IMR-90 (cell line): ENCODE measurements at regions not wholly inside any gene's neighbourhood (a gene's known extent, or its start where the extent isn't known, plus 50 kb on each side); places are given as distances from the start of the nearest gene placed in this dataset.

Experiments
- ATAC-seq: fragments of 200-7000 bp; cut with Tn5 transposase; 2 replicates; pipeline ENCODE4 v1.9.1; 2020; ENCODE audit warnings: low read depth, mild to moderate bottlenecking, moderate library complexity
- BruUV-seq: library from RNA; stranded (reverse); fragments of 400-500 nt; replicated peaks from 2 replicates; lab custom pipeline; 2021; lab: Mats Ljungman, UMichigan
- CTCF ChIA-PET: fragments of 300-600 bp; formaldehyde crosslinking; extraction: SDS; loops from one replicate; lab custom pipeline; 2021; ENCODE audit warnings: antibody characterized with exemption; lab: Yijun Ruan, JAX
- POLR2A ChIA-PET: fragments of 300-600 bp; sonication (Branson Sonifier 250); formaldehyde crosslinking; loops from one replicate; lab custom pipeline; 2022; ENCODE audit warnings: antibody characterized with exemption; ENCODE audit not compliant: unreplicated experiment; lab: Charles Lee
- DNase-seq: peaks from one replicate; pipeline ENCODE4 v3.0.0; 2013
- H2AFZ ChIP-seq: replicated peaks from 2 replicates; pipeline ENCODE3; 2013; ENCODE audit warnings: low read length, mild to moderate bottlenecking; ENCODE audit not compliant: poor library complexity
- H2AK5ac ChIP-seq: 2 replicates; pipeline ENCODE4 v1.6.1; 2013; ENCODE audit warnings: low read depth, low read length, inconsistent platforms
- H2AK9ac ChIP-seq: replicated peaks from 2 replicates; pipeline ENCODE3; 2013; ENCODE audit warnings: mild to moderate bottlenecking, low read depth, low read length, moderate library complexity; ENCODE audit not compliant: poor library complexity
- H2BK120ac ChIP-seq: 2 replicates; pipeline ENCODE4 v1.6.1; 2013; ENCODE audit warnings: low read depth, low read length, inconsistent platforms
- H2BK15ac ChIP-seq: 3 replicates; pipeline ENCODE4 v1.6.1; 2013; ENCODE audit warnings: low read depth, low read length, inconsistent platforms
- H2BK20ac ChIP-seq: 2 replicates; pipeline ENCODE4 v1.6.1; 2013; ENCODE audit warnings: low read depth, mild to moderate bottlenecking, inconsistent platforms, low read length, moderate library complexity
- H2BK5ac ChIP-seq: 2 replicates; pipeline ENCODE4 v1.6.1; 2013; ENCODE audit warnings: mild to moderate bottlenecking, low read depth, low read length, inconsistent platforms; ENCODE audit not compliant: poor library complexity, severe bottlenecking
- H3K14ac ChIP-seq: replicated peaks from 2 replicates; pipeline ENCODE4 v1.6.1; 2013; ENCODE audit warnings: low read depth, low read length, inconsistent platforms
- H3K18ac ChIP-seq: 2 replicates; pipeline ENCODE4 v1.6.1; 2013; ENCODE audit warnings: low read depth, low read length, control low read depth
- H3K23ac ChIP-seq: 2 replicates; pipeline ENCODE4 v1.6.1; 2013; ENCODE audit warnings: low read depth, low read length, inconsistent platforms
- H3K27ac ChIP-seq: 2 replicates; pipeline ENCODE4 v1.5.1; 2013; ENCODE audit warnings: mild to moderate bottlenecking, control low read depth, low read length; ENCODE audit not compliant: insufficient read depth
- H3K27me3 ChIP-seq: 2 replicates; pipeline ENCODE4 v1.6.1; 2013; ENCODE audit warnings: low read length; ENCODE audit not compliant: control insufficient read depth, insufficient read depth
- H3K36me3 ChIP-seq: 2 replicates; pipeline ENCODE4 v1.6.1; 2013; ENCODE audit warnings: low read length, mixed read lengths; ENCODE audit not compliant: control insufficient read depth, insufficient read depth
- H3K4ac ChIP-seq: 2 replicates; pipeline ENCODE4 v1.6.1; 2013; ENCODE audit warnings: low read depth, low read length, inconsistent platforms
- H3K4me1 ChIP-seq: 2 replicates; pipeline ENCODE4 v1.6.1; 2013; ENCODE audit warnings: low read length, mixed read lengths; ENCODE audit not compliant: control insufficient read depth, insufficient read depth
- H3K4me2 ChIP-seq: 2 replicates; pipeline ENCODE4 v1.6.1; 2013; ENCODE audit warnings: low read depth, mild to moderate bottlenecking, control low read depth, low read length, moderate library complexity
- H3K4me3 ChIP-seq: 2 replicates; pipeline ENCODE4 v1.5.1; 2013; ENCODE audit warnings: low read depth, mild to moderate bottlenecking, control low read depth, low read length, moderate library complexity; ENCODE audit not compliant: insufficient read depth
- H3K56ac ChIP-seq: 2 replicates; pipeline ENCODE4 v1.6.1; 2013; ENCODE audit warnings: low read length, inconsistent platforms; ENCODE audit not compliant: insufficient read depth; ENCODE audit errors: extremely low read depth
- H3K79me1 ChIP-seq, 2 experiments: 2 replicates each; pipeline ENCODE4 v1.6.1; 2013; ENCODE audit warnings: low read length in 2 of 2, inconsistent platforms in 1 of 2, low read depth in 1 of 2
- H3K9ac ChIP-seq: 2 replicates; pipeline ENCODE4 v1.6.1; 2013; ENCODE audit warnings: low read depth, low read length, control low read depth
- H3K9me1 ChIP-seq: 2 replicates; pipeline ENCODE4 v1.6.1; 2013; ENCODE audit warnings: low read length, inconsistent platforms; ENCODE audit not compliant: insufficient read depth
- H3K9me3 ChIP-seq: 2 replicates; pipeline ENCODE4 v1.6.1; 2013; ENCODE audit warnings: low read length; ENCODE audit not compliant: control insufficient read depth, insufficient read depth
- H4K20me1 ChIP-seq: 2 replicates; pipeline ENCODE4 v1.6.1; 2013; ENCODE audit warnings: low read length, inconsistent platforms; ENCODE audit not compliant: insufficient read depth
- H4K5ac ChIP-seq: 2 replicates; pipeline ENCODE4 v1.6.1; 2013; ENCODE audit warnings: mild to moderate bottlenecking, low read depth, low read length, control low read depth
- H4K8ac ChIP-seq, 2 experiments: 2 replicates each; pipeline ENCODE4 v1.6.1; 2013; ENCODE audit warnings: low read depth in 2 of 2, low read length in 2 of 2, control low read depth in 1 of 2, inconsistent platforms in 1 of 2
- H4K91ac ChIP-seq: 2 replicates; pipeline ENCODE4 v1.6.1; 2013; ENCODE audit warnings: low read depth, low read length, inconsistent platforms; ENCODE audit not compliant: insufficient read depth
- BHLHE40 ChIP-seq: fragments of 150-350 bp; IDR thresholded peaks from 2 replicates; pipeline ENCODE4 v1.6.1; 2016; ENCODE audit warnings: mild to moderate bottlenecking, low read depth, low read length
- CEBPB ChIP-seq: IDR thresholded peaks from 2 replicates; pipeline ENCODE4 v1.6.1; 2012; ENCODE audit warnings: low read depth, low read length, improper control_type of control experiment
- CHD1 ChIP-seq: IDR thresholded peaks from 2 replicates; pipeline ENCODE4 v1.6.1; 2012; ENCODE audit warnings: low read depth, low read length, improper control_type of control experiment
- ELK1 ChIP-seq: fragments of 150-350 bp; IDR thresholded peaks from 2 replicates; pipeline ENCODE4 v1.6.1; 2016; ENCODE audit warnings: low read depth, mild to moderate bottlenecking, low read length, moderate library complexity, borderline replicate concordance
- FOS ChIP-seq: fragments of 150-350 bp; IDR thresholded peaks from 2 replicates; pipeline ENCODE4 v1.6.1; 2016; ENCODE audit warnings: low read depth, low read length
- MAFK ChIP-seq: IDR thresholded peaks from 2 replicates; pipeline ENCODE4 v1.6.1; 2012; ENCODE audit warnings: low read depth, low read length, improper control_type of control experiment
- MAZ ChIP-seq: IDR thresholded peaks from 2 replicates; pipeline ENCODE4 v1.6.1; 2012; ENCODE audit warnings: low read depth, mild to moderate bottlenecking, low read length, improper control_type of control experiment, moderate library complexity, borderline replicate concordance
- MXI1 ChIP-seq: IDR thresholded peaks from 2 replicates; pipeline ENCODE4 v1.6.1; 2012; ENCODE audit warnings: low read depth, mild to moderate bottlenecking, low read length, moderate library complexity, borderline replicate concordance
- NFE2L2 ChIP-seq: fragments of 150-350 bp; IDR thresholded peaks from 2 replicates; pipeline ENCODE4 v1.6.1; 2016; ENCODE audit warnings: low read depth, mild to moderate bottlenecking, low read length
- POLR2A ChIP-seq: IDR thresholded peaks from 2 replicates; pipeline ENCODE4 v1.6.1; 2012; ENCODE audit warnings: mild to moderate bottlenecking, low read depth, low read length
- RAD21 ChIP-seq: IDR thresholded peaks from 2 replicates; pipeline ENCODE4 v1.6.1; 2012; ENCODE audit warnings: low read length, improper control_type of control experiment
- RCOR1 ChIP-seq: IDR thresholded peaks from 2 replicates; pipeline ENCODE4 v1.6.1; 2012; ENCODE audit warnings: mild to moderate bottlenecking, low read length, improper control_type of control experiment; ENCODE audit not compliant: insufficient replicate concordance
- RFX5 ChIP-seq: IDR thresholded peaks from 2 replicates; pipeline ENCODE4 v1.8.0; 2012; ENCODE audit warnings: low read depth, mild to moderate bottlenecking, low read length, moderate library complexity
- SMC3 ChIP-seq: fragments of 150-350 bp; IDR thresholded peaks from 2 replicates; pipeline ENCODE4 v1.6.1; 2016; ENCODE audit warnings: low read depth, mild to moderate bottlenecking, antibody characterized with exemption, low read length, moderate library complexity
- USF2 ChIP-seq: fragments of 150-350 bp; IDR thresholded peaks from 2 replicates; pipeline ENCODE4 v1.6.1; 2017; ENCODE audit warnings: mild to moderate bottlenecking, antibody characterized with exemption, low read length, low read depth
- WGBS, 2 experiments: methylation state at CpG; one replicate each; pipeline versions ENCODE4 v1.1.5 to v1.1.7; 2013; ENCODE audit warnings: missing lambda C conversion rate in 2 of 2; ENCODE audit not compliant: insufficient read length in 1 of 2; ENCODE audit errors: extremely low coverage in 2 of 2; 5-methylcytosine and 5-hydroxymethylcytosine counted together
- dilution Hi-C: fragments of 300-500 bp; cut with HindIII; formaldehyde crosslinking; loops from one replicate; pipeline ENCODE4 v1.14.3; 2018; ENCODE audit warnings: low sequenced_read_pairs; ENCODE audit not compliant: unreplicated experiment
- in situ Hi-C: fragments of 300-500 bp; cut with MboI; formaldehyde crosslinking; loops from 3 replicates; pipeline ENCODE4 v1.14.3; 2019; ENCODE audit warnings: low sequenced_read_pairs, inconsistent platforms, mixed read lengths
- intact Hi-C: fragments of 100-400 bp; cut with micrococcal nuclease; formaldehyde crosslinking; loops from 2 replicates; pipeline ENCODE4 v1.10.0; 2022
- TF ChIP-seq, protein P1 (sequence below): conservative IDR thresholded peaks from 2 replicates; pipeline ENCODE4 v1.5.1; 2012; ENCODE audit warnings: mild to moderate bottlenecking, low read depth, low read length, improper control_type of control experiment

GRCh38 chr2:104772996-104773395, 80.9 kb upstream of the POU3F3 start:
- POLR2A ChIA-PET: no interaction called here
- ATAC-seq: no peak

More at GRCh38 chr2:104772996-104773395, 80.9 kb upstream of the POU3F3 start:
- Histone ChIP-seq H4K91ac (no peak overlapping the region), H3K4me3 (no peak overlapping the region), H2AK9ac (no peak overlapping the region), H3K4me2 (no peak overlapping the region), H3K4ac (no peak overlapping the region), H3K4me1 (no peaks in the 10 kb centered on the region), H3K36me3 (no peaks in the 10 kb centered on the region), H2AFZ (no peak overlapping the region), H2AK5ac (no peak overlapping the region), H3K9me1 (no peaks in the 10 kb centered on the region), H4K5ac (no peak overlapping the region), H2BK15ac (no peak overlapping the region), H3K23ac (no peak overlapping the region), H2BK20ac (no peak overlapping the region), H3K9me3 (0 out of 2 replicates have a peak, but pooled peaks cover 2% of the 10 kb centered on the region), H3K79me1 (no peaks in the 10 kb centered on the region), H3K18ac (no peak overlapping the region), H3K27me3 (no peaks in the 10 kb centered on the region), H3K9ac (no peak overlapping the region), H2BK5ac (no peak overlapping the region), H3K56ac (no peak overlapping the region), H3K14ac (no peak overlapping the region), H4K20me1 (no peaks in the 10 kb centered on the region), H2BK120ac (no peak overlapping the region), H3K27ac (no peak overlapping the region), H4K8ac (no peak overlapping the region)
- in situ Hi-C loops: no loop called here
- WGBS, 2 experiments: no CpG with 5 or more reads among the region's 1 CpG
- BruUV-seq: no TSS peak
- CTCF ChIA-PET: no interaction called here
- DNase-seq: no peak
- TF ChIP-seq MAFK (no peak), MXI1 (no peak), RFX5 (no peak), MAZ (no peak), ELK1 (no peak), RCOR1 (no peak), CHD1 (no peak), FOS (no peak), NFE2L2 (no peak), RAD21 (no peak), USF2 (no peak), POLR2A (no peak), BHLHE40 (no peak), CEBPB (no peak), SMC3 (no peak)
- TF ChIP-seq, protein P1, sequence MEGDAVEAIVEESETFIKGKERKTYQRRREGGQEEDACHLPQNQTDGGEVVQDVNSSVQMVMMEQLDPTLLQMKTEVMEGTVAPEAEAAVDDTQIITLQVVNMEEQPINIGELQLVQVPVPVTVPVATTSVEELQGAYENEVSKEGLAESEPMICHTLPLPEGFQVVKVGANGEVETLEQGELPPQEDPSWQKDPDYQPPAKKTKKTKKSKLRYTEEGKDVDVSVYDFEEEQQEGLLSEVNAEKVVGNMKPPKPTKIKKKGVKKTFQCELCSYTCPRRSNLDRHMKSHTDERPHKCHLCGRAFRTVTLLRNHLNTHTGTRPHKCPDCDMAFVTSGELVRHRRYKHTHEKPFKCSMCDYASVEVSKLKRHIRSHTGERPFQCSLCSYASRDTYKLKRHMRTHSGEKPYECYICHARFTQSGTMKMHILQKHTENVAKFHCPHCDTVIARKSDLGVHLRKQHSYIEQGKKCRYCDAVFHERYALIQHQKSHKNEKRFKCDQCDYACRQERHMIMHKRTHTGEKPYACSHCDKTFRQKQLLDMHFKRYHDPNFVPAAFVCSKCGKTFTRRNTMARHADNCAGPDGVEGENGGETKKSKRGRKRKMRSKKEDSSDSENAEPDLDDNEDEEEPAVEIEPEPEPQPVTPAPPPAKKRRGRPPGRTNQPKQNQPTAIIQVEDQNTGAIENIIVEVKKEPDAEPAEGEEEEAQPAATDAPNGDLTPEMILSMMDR: no peak
- dilution Hi-C loops: no loop called here
- intact Hi-C loops: no loop called here
